ENCODE measurements at regions not wholly inside any gene's neighbourhood (a gene's known extent, or its start where the extent isn't known, plus 50 kb on each side); places are given as distances from the start of the nearest gene placed in this dataset.

GRCh38 chr2:107430006-107430405, 396.7 kb upstream of the RGPD4 start:
- peaks cover 8% of the 10 kb centered on the region; the same call in 1 of the 2 replicates for H3K9me3 ChIP-seq (replicated peaks)
- H3K27me3 ChIP-seq = no peaks in the 10 kb centered on the region
- H3K27ac ChIP-seq = no peak overlapping the region
- H3K36me3 ChIP-seq = no peaks in the 10 kb centered on the region
- no peaks in the 10 kb centered on the region for H3K4me1 ChIP-seq
- H3K4me3 ChIP-seq = no peak overlapping the region
- no peak for DNase-seq

DNA sequence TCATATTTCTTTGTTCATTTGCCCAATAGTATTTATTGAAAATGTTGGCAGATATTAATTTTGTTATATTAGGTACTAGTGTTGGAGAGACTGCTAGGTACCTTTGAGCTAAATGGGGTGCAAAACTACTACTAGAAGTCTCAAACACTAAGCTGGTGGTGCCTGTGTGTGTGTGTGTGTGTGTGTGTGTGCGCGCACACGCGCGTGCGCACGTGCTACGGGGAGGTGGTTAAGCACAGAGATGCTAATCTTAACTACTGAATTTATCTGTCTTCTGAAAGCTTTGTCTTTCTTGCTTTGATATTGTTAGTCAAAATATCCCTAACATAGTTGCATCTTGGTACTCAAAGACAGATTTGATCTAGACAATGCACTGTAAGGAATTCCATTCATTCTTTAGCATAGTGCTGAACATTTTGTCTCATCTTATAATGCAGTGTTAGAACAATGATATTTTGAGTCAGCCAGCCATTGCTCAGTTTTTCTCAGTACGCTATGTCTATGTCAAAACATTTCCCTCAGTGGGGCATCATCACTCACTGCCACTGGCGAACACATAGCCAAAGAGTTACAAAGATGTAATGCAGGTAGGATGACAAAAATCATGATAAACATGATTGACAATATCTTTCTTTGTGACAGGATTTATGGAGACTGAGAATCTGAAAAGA, 396.0 kb upstream of the RGPD4 start:
- Histone ChIP-seq H3K4me3 (no peak overlapping the region), H3K36me3 (no peaks in the 10 kb centered on the region), H3K27me3 (no peaks in the 10 kb centered on the region), H3K27ac (no peak overlapping the region), H3K9me3 (replicated peaks) (peaks cover 8% of the 10 kb centered on the region; the same call in 1 of the 2 replicates), H3K4me1 (no peaks in the 10 kb centered on the region)
- DNase-seq = no peak

DNA sequence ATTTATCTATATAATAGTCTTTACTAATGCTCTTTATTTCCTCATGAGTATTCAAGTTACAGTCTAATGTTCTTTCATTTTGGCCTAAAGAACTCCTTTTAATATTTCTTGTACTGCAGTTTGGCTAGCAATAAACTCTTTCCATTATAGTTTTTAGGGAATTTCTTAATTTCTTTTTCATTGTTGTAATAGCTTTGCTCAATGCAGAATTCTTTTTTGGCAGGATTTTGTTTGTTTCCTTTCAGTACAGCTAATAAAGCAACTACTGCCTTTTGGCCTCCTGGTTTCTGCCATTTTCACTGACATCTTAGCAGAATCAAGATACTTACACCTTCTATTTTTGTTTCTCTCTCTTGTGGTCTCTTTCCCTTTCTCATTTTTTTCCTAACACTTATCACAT, 390.4 kb upstream of the RGPD4 start:
- Histone ChIP-seq H3K36me3 (no peaks in the 10 kb centered on the region), H3K27ac (no peak overlapping the region), H3K9me3 (replicated peaks) (no peaks in the 10 kb centered on the region), H3K4me3 (no peak overlapping the region), H3K27me3 (no peaks in the 10 kb centered on the region), H3K4me1 (no peaks in the 10 kb centered on the region)
- no peak for DNase-seq

DNA sequence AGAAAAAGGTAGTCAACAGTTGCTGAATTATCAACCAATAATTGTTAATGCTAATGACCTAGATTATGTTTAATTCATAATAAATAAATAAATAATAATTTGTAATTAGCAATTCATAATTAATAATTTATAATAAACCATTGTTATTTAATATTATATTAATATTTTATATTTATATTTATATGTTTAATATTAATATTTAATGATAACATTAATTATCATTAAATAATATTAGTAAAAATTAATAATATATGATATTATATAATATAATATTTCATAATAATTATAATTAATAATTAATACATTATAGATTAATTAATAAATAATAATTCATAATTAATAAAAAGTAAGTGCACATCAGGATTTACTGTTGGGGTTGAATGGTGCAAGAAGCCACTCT, 389.4 kb upstream of the RGPD4 start:
- H3K4me1 ChIP-seq = no peaks in the 10 kb centered on the region
- H3K27ac ChIP-seq = no peak overlapping the region
- no peaks in the 10 kb centered on the region for H3K9me3 ChIP-seq (replicated peaks)
- no peaks in the 10 kb centered on the region for H3K27me3 ChIP-seq
- H3K4me3 ChIP-seq = no peak overlapping the region
- H3K36me3 ChIP-seq = no peaks in the 10 kb centered on the region
- no peak for DNase-seq

DNA sequence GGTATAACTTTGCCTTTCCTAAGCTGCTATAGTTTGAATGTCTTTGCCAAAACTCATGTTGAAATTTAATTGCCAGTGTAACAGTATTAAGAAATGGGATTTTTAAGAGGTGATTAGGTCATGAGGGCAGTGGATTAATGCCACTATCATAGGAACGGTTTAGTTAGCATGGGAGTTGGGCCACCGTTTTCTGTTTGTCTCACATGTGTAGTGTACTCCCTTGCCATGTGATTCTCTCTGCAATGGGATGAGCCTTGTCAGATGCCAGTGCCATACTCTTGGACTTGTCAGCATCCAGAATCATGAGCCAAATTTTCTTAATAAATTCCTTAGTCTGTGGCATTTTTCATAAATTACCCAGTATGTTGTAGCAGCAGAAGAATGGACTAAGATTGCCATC, 388.9 kb upstream of the RGPD4 start:
- Histone ChIP-seq H3K27me3 (no peaks in the 10 kb centered on the region), H3K9me3 (replicated peaks) (no peaks in the 10 kb centered on the region), H3K4me3 (no peak overlapping the region), H3K27ac (no peak overlapping the region), H3K4me1 (no peaks in the 10 kb centered on the region), H3K36me3 (no peaks in the 10 kb centered on the region)
- no peak for DNase-seq

GRCh38 chr2:107448160-107448559, 378.5 kb upstream of the RGPD4 start:
- DNase-seq = no peak
- H3K36me3 ChIP-seq = no peaks in the 10 kb centered on the region
- H3K27ac ChIP-seq = no peak overlapping the region
- H3K9me3 ChIP-seq (replicated peaks) = no peaks in the 10 kb centered on the region
- H3K27me3 ChIP-seq = no peaks in the 10 kb centered on the region
- no peaks in the 10 kb centered on the region for H3K4me1 ChIP-seq
- H3K4me3 ChIP-seq = no peak overlapping the region

DNA sequence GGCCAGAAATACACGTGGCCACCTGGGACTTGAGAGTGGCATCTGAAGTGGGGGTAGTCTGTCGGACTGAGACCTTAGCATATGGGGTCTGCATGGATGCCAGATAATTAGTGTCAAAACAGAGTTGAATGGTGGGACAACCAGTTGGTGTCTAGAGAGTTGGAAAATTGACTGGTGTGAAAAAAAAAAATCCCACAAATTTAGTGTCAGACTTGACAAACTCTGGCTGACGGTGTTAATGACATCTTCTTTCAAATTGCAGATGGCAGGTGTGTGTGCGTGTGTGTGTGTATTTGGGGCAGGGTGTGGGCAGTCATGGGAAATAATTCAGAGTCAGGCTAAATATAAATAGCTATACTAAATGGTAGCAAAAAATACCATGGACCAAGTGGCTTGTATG, 365.4 kb upstream of the RGPD4 start:
- DNase-seq = no peak
- Histone ChIP-seq H3K9me3 (replicated peaks) (no peaks in the 10 kb centered on the region), H3K27ac (no peak overlapping the region), H3K27me3 (no peaks in the 10 kb centered on the region), H3K4me3 (no peak overlapping the region), H3K4me1 (peaks cover under 1% of the 10 kb centered on the region; the same call in 1 of the 2 replicates), H3K36me3 (no peaks in the 10 kb centered on the region)

GRCh38 chr2:107462181-107462580, 364.5 kb upstream of the RGPD4 start:
- no peak overlapping the region for H3K27ac ChIP-seq
- no peaks in the 10 kb centered on the region for H3K27me3 ChIP-seq
- DNase-seq = no peak
- no peaks in the 10 kb centered on the region for H3K36me3 ChIP-seq
- peaks cover 3% of the 10 kb centered on the region; the same call in 1 of the 2 replicates for H3K4me1 ChIP-seq
- no peaks in the 10 kb centered on the region for H3K9me3 ChIP-seq (replicated peaks)
- no peak overlapping the region for H3K4me3 ChIP-seq

DNA sequence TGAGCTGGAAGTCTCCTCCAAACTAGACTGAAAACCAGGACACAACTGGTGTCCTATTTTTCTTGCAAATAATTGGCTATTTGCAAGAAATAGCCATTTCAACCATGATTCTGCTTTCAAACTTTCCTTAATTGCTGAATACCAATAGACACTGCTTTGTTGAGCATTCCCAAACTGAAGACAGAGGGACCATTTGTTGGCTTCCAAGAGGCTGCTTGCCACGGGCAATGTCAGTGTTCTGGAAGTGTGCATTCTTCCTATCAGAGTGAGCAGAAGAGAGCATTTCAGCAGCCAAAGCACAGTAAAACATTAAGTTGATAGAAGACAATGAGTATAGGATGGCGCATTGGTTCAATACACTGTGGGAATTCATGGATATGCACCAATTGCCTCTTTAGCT, 360.5 kb upstream of the RGPD4 start:
- no peaks in the 10 kb centered on the region; the same call in 1 of the 2 replicates for H3K9me3 ChIP-seq (replicated peaks)
- no peaks in the 10 kb centered on the region for H3K36me3 ChIP-seq
- H3K27me3 ChIP-seq = no peaks in the 10 kb centered on the region
- peaks cover 3% of the 10 kb centered on the region; the same call in 1 of the 2 replicates for H3K4me1 ChIP-seq
- no peak overlapping the region for H3K4me3 ChIP-seq
- no peak for DNase-seq
- no peak overlapping the region for H3K27ac ChIP-seq

- DNase-seq = no peak
- no peaks in the 10 kb centered on the region; the same call in 1 of the 2 replicates for H3K9me3 ChIP-seq (replicated peaks)
Measured at GRCh38 chr2:107466984-107467773, 359.5 kb upstream of the RGPD4 start.

GRCh38 chr2:107469437-107469995, 357.2 kb upstream of the RGPD4 start:
- no peaks in the 10 kb centered on the region for H3K27me3 ChIP-seq
- H3K36me3 ChIP-seq = no peaks in the 10 kb centered on the region
- H3K4me1 ChIP-seq = peaks cover 3% of the 10 kb centered on the region; the same call in 1 of the 2 replicates
- no peak overlapping the region for H3K27ac ChIP-seq
- H3K9me3 ChIP-seq (replicated peaks) = no peaks in the 10 kb centered on the region; the same call in 1 of the 2 replicates
- no peak overlapping the region for H3K4me3 ChIP-seq
- no peak for DNase-seq

More at GRCh38 chr2:107466984-107467773, 359.5 kb upstream of the RGPD4 start:
- no peak overlapping the region for H3K27ac ChIP-seq
- no peak overlapping the region for H3K4me3 ChIP-seq
- no peaks in the 10 kb centered on the region for H3K36me3 ChIP-seq
- no peaks in the 10 kb centered on the region for H3K27me3 ChIP-seq
- peaks cover 3% of the 10 kb centered on the region; the same call in 1 of the 2 replicates for H3K4me1 ChIP-seq

DNA sequence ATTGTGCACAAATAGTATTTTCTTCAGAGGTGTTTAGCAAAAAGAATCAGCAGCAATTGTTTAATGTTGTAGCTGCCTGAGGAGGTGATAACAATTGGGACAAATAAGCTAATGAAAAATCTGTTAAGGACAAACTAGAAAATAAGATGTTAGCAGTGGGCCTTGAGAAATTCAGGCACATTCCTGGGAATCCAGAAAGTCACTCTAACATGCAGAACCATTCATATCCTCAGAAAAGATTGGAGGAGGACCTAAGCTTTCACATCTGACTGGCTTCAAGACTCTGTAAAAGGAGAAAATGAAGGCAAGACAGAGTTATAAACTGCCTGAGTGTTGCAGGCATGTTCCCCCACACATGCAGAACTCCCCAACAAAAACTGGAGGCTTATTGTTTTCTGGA, 353.5 kb upstream of the RGPD4 start:
- no peaks in the 10 kb centered on the region for H3K27me3 ChIP-seq
- no peak overlapping the region for H3K4me3 ChIP-seq
- no peak for DNase-seq
- no peaks in the 10 kb centered on the region for H3K4me1 ChIP-seq
- no peaks in the 10 kb centered on the region for H3K36me3 ChIP-seq
- H3K27ac ChIP-seq = no peak overlapping the region
- peaks cover 3% of the 10 kb centered on the region; the same call in 1 of the 2 replicates for H3K9me3 ChIP-seq (replicated peaks)

DNA sequence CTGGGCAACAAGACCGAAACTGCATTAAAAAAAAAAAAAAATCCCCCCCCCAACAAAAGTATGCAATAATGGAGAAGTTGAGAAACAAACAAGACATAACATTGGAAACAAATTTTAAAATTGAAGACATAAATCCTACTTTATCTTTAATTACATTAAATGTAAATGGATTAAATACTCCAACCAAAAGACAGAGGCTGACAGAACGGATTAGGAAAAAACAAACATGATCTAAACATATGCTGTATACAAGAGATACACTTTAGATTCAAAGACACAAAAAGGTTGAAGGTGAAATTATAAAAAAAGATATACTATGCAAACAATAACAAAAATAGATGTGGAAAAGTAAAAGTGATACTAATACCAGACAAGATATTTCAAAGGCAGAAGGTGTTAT, 350.8 kb upstream of the RGPD4 start:
- H3K4me3 ChIP-seq = no peak overlapping the region
- no peak overlapping the region for H3K27ac ChIP-seq
- H3K36me3 ChIP-seq = no peaks in the 10 kb centered on the region
- no peak for DNase-seq
- H3K4me1 ChIP-seq = no peaks in the 10 kb centered on the region
- no peaks in the 10 kb centered on the region for H3K27me3 ChIP-seq
- peaks cover 3% of the 10 kb centered on the region; the same call in 1 of the 2 replicates for H3K9me3 ChIP-seq (replicated peaks)

GRCh38 chr2:107502539-107502938, 324.2 kb upstream of the RGPD4 start:
- Histone ChIP-seq H3K27ac (no peak overlapping the region), H3K4me3 (no peak overlapping the region)
- no peak for DNase-seq

More at GRCh38 chr2:107502539-107502938, 324.2 kb upstream of the RGPD4 start:
- no peaks in the 10 kb centered on the region for H3K9me3 ChIP-seq (replicated peaks)
- no peaks in the 10 kb centered on the region for H3K36me3 ChIP-seq
- no peaks in the 10 kb centered on the region for H3K27me3 ChIP-seq
- H3K4me1 ChIP-seq = peaks cover 8% of the 10 kb centered on the region
